HEK293 (cell line): ENCODE measurements at regions not wholly inside any gene's neighbourhood (a gene's known extent, or its start where the extent isn't known, plus 50 kb on each side); places are given as distances from the start of the nearest gene placed in this dataset.

Source experiments
- CTCF ChIP-seq: fragments of 450-650 bp; formaldehyde crosslinking; IDR thresholded peaks from 2 replicates; pipeline ENCODE4 v1.5.1; 2016; ENCODE audit warnings: missing biosample characterization, missing genetic modification characterization
- SETDB1 ChIP-seq: IDR thresholded peaks from one replicate; pipeline ENCODE4 v1.6.1; 2017; ENCODE audit warnings: mild to moderate bottlenecking, low read length, moderate library complexity, mixed read lengths; ENCODE audit not compliant: insufficient read length
- YY1 ChIP-seq: fragments of 450-650 bp; formaldehyde crosslinking; IDR thresholded peaks from 2 replicates; pipeline ENCODE4 v1.5.1; 2018; ENCODE audit warnings: missing biosample characterization, missing genetic modification characterization
- ZBTB20 ChIP-seq: fragments of 450-650 bp; formaldehyde crosslinking; IDR thresholded peaks from 2 replicates; pipeline ENCODE4 v1.5.1; 2016; ENCODE audit warnings: missing biosample characterization, missing genetic modification characterization
- ZNF112 ChIP-seq: fragments of 450-650 bp; formaldehyde crosslinking; IDR thresholded peaks from 2 replicates; pipeline ENCODE4 v1.5.0; 2017; ENCODE audit warnings: missing biosample characterization, missing genetic modification characterization
- ZNF248 ChIP-seq: fragments of 450-650 bp; formaldehyde crosslinking; IDR thresholded peaks from 2 replicates; pipeline ENCODE4 v1.5.1; 2017; ENCODE audit warnings: missing biosample characterization, missing genetic modification characterization
- ZNF560 ChIP-seq: fragments of 450-650 bp; formaldehyde crosslinking; IDR thresholded peaks from 2 replicates; pipeline ENCODE4 v1.5.1; 2017; ENCODE audit warnings: missing biosample characterization, missing genetic modification characterization, borderline replicate concordance
- TF ChIP-seq, protein P1 (sequence below): fragments of 450-650 bp; formaldehyde crosslinking; IDR thresholded peaks from 2 replicates; pipeline ENCODE4 v1.5.1; 2016; ENCODE audit warnings: missing biosample characterization, missing genetic modification characterization

GRCh38 chr6:144416244-144416643 lies 131.1 kb downstream of the UTRN start:
- no peak for TF ChIP-seq SETDB1
- TF ChIP-seq CTCF (tag by site-specific recombination), result no peak
- TF ChIP-seq, protein P1, sequence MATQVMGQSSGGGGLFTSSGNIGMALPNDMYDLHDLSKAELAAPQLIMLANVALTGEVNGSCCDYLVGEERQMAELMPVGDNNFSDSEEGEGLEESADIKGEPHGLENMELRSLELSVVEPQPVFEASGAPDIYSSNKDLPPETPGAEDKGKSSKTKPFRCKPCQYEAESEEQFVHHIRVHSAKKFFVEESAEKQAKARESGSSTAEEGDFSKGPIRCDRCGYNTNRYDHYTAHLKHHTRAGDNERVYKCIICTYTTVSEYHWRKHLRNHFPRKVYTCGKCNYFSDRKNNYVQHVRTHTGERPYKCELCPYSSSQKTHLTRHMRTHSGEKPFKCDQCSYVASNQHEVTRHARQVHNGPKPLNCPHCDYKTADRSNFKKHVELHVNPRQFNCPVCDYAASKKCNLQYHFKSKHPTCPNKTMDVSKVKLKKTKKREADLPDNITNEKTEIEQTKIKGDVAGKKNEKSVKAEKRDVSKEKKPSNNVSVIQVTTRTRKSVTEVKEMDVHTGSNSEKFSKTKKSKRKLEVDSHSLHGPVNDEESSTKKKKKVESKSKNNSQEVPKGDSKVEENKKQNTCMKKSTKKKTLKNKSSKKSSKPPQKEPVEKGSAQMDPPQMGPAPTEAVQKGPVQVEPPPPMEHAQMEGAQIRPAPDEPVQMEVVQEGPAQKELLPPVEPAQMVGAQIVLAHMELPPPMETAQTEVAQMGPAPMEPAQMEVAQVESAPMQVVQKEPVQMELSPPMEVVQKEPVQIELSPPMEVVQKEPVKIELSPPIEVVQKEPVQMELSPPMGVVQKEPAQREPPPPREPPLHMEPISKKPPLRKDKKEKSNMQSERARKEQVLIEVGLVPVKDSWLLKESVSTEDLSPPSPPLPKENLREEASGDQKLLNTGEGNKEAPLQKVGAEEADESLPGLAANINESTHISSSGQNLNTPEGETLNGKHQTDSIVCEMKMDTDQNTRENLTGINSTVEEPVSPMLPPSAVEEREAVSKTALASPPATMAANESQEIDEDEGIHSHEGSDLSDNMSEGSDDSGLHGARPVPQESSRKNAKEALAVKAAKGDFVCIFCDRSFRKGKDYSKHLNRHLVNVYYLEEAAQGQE, result no peak
- TF ChIP-seq ZBTB20 (tag by site-specific recombination), result no peak
- no peak for TF ChIP-seq ZNF248 (tag by site-specific recombination)
- no peak for TF ChIP-seq ZNF560 (tag by site-specific recombination)
- no peak for TF ChIP-seq YY1
- TF ChIP-seq ZNF112, result no peak
